HG03159 (cell line): ENCODE measurements at regions not wholly inside any gene's neighbourhood (a gene's known extent, or its start where the extent isn't known, plus 50 kb on each side); places are given as distances from the start of the nearest gene placed in this dataset.
"Not testable (repeated sequence)": the region's sequence is repeated elsewhere in the genome, so short reads cannot be mapped to it uniquely, and the experiment has no call there.

ENCODE experiments used
- ATAC-seq: cut with Tn5 transposase; IDR thresholded peaks from one replicate; pipeline ENCODE4 v1.9.1; 2021; ENCODE audit warnings: mild to moderate bottlenecking, moderate library complexity; ENCODE audit not compliant: unreplicated experiment

GRCh38 chr9:24712206-24712605 is 166.5 kb upstream of the IZUMO3 start:
- ATAC-seq: no peak

- ATAC-seq: no peak
These were observed 163.1 kb upstream of the IZUMO3 start for GRCh38 chr9:24708814-24709213.

GRCh38 chr9:24698881-24699518 is 153.3 kb upstream of the IZUMO3 start:
- ATAC-seq: no peak

- ATAC-seq: no peak
These were observed 126.6 kb upstream of the IZUMO3 start for GRCh38 chr9:24672336-24672735.

- no peak for ATAC-seq
These were observed 111.7 kb upstream of the IZUMO3 start for GRCh38 chr9:24657387-24657786.

GRCh38 chr9:24652181-24652580 is 106.5 kb upstream of the IZUMO3 start:
- ATAC-seq: no peak

GRCh38 chr9:24628809-24629208 is 83.1 kb upstream of the IZUMO3 start:
- not testable (repeated sequence) for ATAC-seq

- ATAC-seq: no peak
These were observed 79.4 kb upstream of the IZUMO3 start for GRCh38 chr9:24625097-24625496.

GRCh38 chr9:24624481-24624880 is 78.8 kb upstream of the IZUMO3 start:
- no peak for ATAC-seq

- ATAC-seq: no peak
These were observed 75.0 kb upstream of the IZUMO3 start for GRCh38 chr9:24620741-24621140.

- no peak for ATAC-seq
These were observed 71.2 kb upstream of the IZUMO3 start for GRCh38 chr9:24616863-24617262.

- ATAC-seq: no peak
These were observed 68.4 kb upstream of the IZUMO3 start for GRCh38 chr9:24614070-24614469.

- ATAC-seq: no peak
These were observed 62.9 kb upstream of the IZUMO3 start for GRCh38 chr9:24608599-24608998.

- no peak for ATAC-seq
These were observed 57.1 kb upstream of the IZUMO3 start for GRCh38 chr9:24602693-24603352.
